Hypothalamus (tissue), 51 donors: ENCODE measurements at regions not wholly inside any gene's neighbourhood (a gene's known extent, or its start where the extent isn't known, plus 50 kb on each side); places are given as distances from the start of the nearest gene placed in this dataset.

Experiments used
- DNase-seq, 51 donors: peaks; one replicate each; lab custom pipeline; 2025; lab: John Stamatoyannopoulos, UW

GRCh38 chr5:82784521-82784920 lies 292.7 kb downstream of the TMEM167A start:
- DNase-seq: no peak

GRCh38 chr5:82777106-82777505 lies 300.1 kb downstream of the TMEM167A start:
- DNase-seq: no peak

DNA sequence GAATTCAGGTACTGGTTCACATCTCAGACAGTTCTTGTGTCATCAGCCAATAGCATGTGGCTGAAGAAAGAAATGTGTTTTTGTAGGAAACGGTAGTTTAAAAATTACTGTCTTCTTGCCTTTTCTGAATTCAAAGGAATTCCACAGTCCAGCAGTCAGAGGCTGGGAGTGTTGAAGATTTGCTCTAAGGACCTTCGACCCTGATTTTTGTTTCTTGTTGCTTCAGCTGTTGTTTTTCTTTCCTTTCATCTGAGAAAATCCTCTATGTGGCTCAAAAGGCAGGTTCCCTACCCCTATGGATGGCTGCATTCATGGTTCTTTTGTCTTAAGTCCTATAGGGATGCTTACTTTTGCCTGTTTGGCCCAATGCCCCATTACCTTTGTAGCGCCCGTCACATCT lies 304.9 kb downstream of the TMEM167A start:
- DNase-seq: no peak

GRCh38 chr5:82766206-82766605 lies 311.0 kb downstream of the TMEM167A start:
- no peak for DNase-seq

- DNase-seq: no peak
Observed at GRCh38 chr5:82765765-82766164, 311.4 kb downstream of the TMEM167A start.

GRCh38 chr5:82760856-82761255 lies 316.3 kb downstream of the TMEM167A start:
- DNase-seq: no peak

DNA sequence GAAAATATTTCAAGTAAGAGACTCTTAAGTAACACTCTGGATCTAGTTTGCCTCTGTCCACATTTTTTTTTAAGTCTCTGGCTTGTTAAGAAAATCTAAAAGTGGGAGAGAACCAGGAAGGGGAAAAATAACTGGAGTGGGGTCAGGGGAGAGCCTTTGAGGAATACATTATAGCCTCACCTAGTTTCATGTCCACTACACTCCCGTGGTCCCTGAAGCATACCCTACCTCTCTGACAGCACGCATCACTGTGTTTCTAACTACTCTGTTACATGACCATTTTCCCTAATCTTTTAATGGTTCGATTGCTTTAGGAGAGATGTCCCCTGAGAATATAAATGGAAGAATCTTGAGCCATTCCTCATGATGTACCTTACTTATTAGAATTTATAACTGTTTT lies 318.3 kb downstream of the TMEM167A start:
- DNase-seq: no peak

DNA sequence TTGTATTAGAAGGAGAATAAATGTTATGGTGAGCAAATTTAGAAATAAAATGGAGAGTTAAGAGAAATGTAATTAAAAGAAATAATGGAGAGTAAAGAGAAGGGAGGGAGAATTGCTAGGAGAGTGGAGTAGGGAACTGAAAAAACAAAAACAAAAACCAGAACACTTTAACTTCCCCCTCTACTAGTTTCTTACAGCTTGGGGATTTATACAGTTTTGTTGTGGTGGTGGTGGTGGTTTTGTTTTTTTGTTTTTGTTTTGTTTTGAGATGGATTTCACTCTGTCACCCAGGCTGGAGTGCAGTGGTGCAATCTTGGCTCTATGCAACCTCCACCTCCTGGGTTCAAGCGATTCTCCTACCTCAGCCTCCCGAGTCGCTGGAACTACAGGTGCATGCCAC lies 322.4 kb downstream of the TMEM167A start:
- DNase-seq: no peak

DNA sequence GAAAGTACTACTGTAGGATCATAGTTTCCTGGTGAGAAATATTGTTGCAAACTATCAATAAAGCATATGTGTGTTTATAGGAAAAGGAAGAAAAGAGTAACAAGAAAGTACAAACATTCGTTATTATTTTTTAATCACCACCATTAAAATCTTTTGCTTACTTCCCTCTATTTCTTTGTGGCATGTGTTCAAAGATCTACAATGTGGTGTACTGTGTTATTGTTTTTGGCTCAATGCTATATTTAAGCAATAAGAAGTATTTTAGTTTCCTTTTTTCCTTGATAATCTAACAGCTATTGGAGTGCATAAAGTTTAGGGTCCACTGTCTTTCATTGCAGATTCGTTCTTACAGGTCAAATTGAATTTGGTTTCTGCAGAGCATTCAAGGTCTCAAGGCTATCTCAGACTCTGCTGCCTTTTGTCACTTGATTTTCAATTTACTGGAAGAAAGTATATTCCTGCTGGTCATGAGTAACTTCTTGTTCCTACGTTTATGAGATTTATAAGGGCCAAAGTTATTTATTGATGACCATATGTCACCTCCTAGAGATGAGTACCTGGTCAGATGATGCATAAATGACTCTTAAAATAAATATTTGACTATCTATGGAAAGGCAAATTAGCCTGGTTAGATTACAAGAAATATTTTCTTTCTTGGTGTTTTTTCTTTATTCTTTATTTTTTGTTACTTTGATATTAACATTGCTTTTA lies 323.0 kb downstream of the TMEM167A start:
- no peak for DNase-seq

DNA sequence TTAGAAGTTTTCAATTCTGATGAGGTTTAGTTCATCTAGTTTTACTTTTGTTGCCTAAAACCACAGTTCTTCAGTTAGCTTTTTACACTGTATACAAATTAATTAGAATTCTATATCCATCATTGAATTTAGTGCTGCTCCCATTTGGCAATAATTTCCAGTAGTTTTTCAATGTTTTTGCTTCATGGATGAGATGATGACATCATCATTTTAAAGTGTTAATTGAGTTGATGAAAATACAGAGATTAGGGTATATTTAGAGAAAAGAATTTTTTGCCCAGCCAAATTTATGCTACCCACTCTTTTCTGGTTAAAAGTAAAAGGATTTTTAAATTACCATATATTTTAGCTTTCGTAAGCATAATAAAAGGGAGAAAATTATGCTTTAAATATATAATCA lies 323.8 kb downstream of the TMEM167A start:
- DNase-seq: no peak

DNA sequence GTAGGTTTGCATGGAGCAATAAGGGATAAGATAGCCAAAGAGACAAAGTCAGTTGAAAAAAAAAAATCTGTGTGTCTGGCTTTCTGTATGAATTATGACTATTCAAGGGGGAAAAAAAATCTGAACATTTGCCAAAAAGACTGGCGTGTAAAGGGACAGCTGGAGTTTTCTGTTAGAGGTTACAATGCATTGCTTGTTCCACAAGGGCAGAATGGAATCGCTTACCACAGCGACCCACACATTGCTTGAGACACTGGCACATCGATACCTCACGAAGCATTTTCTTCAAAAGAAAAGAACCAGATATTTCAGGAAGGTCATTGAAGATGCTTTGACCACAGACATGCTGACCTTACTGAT lies 327.8 kb downstream of the TMEM167A start:
- peak in 21 of 51 donors; percentile 0 to 63 (median 17) for DNase-seq

DNA sequence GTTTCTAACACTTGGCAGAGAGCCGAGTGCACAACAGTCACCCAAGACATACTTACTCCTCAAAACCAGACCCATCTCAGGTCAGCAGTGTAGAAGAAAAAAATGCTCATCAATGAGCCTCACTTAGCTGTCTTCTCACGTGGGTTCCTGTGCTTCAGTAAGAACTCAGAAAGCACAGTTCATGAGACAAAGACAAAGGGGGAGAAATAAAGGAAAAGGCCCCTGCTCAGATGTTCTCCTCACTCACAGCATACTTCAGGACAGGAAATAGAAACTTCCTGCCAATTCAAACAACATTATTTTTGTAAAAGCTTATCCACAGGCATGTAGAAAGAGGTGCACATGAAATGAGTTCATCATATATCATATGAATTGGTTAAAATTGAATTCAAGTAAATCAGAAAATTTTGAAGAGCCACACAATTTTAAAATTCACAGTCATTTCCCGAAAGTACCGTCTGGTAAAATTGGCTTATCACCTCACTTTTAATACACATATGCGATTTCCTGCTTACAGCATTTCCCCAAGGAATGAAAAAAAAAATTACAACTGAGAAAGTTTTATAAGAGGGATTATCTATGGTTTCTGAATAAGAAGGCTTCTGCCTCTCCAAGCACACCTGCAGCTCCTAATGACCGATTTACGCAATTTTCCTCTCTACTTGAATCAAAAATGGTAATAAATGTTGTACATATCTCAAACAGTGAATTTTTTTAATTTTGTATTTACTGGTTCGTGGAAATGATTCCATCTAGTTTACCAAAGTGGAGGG lies 328.3 kb downstream of the TMEM167A start:
- DNase-seq: no peak

- DNase-seq: no peak
Observed at GRCh38 chr5:82747986-82748385, 329.2 kb downstream of the TMEM167A start.

DNA sequence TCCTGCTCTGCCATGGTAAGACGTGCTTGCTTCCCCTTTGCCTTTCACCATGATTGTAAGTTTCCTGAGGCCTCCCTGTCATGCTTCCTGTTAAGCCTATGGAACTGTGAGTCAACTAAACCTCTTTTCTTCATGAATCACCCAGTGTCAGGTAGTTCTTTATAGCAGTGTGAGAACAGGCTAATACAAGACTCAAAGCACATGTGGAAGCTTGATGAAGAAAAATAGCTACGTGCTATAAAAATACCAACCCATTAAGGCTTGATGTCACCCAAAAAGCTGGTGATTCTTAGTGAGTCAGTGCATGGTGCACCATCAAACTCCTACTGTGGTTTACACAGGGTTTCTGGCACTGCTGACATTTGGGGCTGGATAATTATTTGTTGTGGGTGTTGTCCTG lies 332.2 kb downstream of the TMEM167A start:
- no peak for DNase-seq

GRCh38 chr5:82738681-82739269 lies 338.4 kb downstream of the TMEM167A start:
- no peak for DNase-seq

DNA sequence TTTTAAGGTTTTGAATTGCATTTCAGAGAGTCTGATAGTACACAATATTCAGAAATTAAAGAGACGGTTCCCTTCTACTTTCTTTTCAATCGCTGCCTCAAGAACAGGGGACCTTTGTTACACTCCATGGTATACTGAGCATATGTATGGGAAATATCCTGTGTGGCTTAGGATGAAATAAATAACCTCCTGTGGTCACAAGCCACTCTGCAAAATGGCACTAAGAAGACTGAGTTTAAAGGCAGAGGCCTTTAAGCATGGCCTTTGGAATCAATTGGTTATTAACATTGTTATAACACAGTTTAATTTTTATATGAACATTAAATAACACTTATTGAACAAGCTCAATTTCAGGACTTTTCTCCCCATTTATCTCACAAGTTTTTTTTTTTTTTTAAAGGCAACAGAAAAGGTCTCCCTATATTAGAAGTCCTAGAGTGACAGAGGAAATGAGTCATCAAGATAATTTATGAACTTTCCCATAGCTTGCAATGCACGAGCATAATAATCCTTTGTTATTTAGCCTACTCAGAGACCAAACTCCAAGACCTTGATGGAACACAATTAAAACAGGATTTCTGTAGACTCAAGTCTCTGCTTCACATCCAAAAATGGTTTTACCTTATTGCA lies 341.9 kb downstream of the TMEM167A start:
- no peak for DNase-seq

DNA sequence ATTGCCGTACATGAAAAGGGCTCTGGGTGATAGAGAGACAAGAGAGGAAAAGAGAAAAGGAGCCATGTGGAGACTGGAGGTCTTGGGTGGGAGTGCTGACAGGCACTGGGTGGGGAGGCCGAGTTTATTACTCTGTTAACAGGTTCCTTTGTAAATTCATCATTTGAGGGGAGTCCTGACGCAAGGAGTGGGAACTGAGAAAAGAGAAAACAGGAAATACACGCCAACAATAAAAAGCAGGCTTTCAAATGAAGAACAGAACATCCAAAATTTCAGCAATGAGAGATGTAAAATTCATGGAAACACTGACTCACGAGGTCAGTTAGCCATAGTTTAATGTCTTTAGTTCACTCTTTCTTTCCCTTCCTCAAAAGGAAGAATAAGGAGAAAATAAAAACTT lies 342.8 kb downstream of the TMEM167A start:
- no peak for DNase-seq

- no peak for DNase-seq
Observed at GRCh38 chr5:82730913-82731312, 346.3 kb downstream of the TMEM167A start.

- no peak for DNase-seq
Observed at GRCh38 chr5:82728926-82729702, 348.1 kb downstream of the TMEM167A start.

DNA sequence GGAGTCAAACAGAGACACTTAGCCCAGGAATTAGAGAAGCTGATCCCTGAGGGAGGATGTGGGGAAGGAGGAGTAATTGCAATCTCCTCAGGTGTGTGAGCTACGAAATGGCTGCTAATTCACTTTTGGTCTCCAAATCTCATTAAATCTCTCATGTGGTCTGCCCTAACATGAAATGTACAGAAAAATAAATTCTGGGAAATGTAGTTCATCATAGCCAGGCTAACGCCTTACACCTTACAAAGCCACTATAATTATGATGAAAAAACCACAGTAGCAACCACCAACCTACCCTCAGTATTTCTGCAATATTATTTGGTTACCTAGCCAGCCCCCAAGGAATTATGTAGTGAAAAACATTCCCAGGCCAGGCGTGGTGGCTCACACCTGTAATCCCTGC lies 354.0 kb downstream of the TMEM167A start:
- DNase-seq: no peak

GRCh38 chr5:82721087-82721410 lies 356.1 kb downstream of the TMEM167A start:
- DNase-seq: no peak
